H1 (cell line): ENCODE measurements at regions not wholly inside any gene's neighbourhood (a gene's known extent, or its start where the extent isn't known, plus 50 kb on each side); places are given as distances from the start of the nearest gene placed in this dataset.

Experiments
- CTCF ChIA-PET: fragments of 300-600 bp; sonication (Branson Sonifier 250); formaldehyde crosslinking; loops from one replicate; lab custom pipeline; 2021; ENCODE audit not compliant: partially characterized antibody; lab: Charles Lee
- POLR2A ChIA-PET: fragments of 300-600 bp; sonication (Branson Sonifier 250); formaldehyde crosslinking; loops from one replicate; lab custom pipeline; 2021; ENCODE audit warnings: inconsistent platforms; ENCODE audit not compliant: partially characterized antibody; lab: Charles Lee
- DNase-seq, 2 experiments: peaks; one replicate each; pipeline versions ENCODE4 v3.0.0 to v3.0.0-alpha.2; 2010 to 2022; ENCODE audit warnings: low spot score in 2 of 2, low read depth in 1 of 2, mixed read lengths in 1 of 2
- FAIRE-seq: peaks from 2 replicates; lab custom pipeline; 2011; peaks lifted over from hg19 to GRCh38; lab: Jason Lieb, UNC
- H2AFZ ChIP-seq: 2 replicates; pipeline ENCODE4 v1.8.1; 2012; ENCODE audit warnings: low read length, inconsistent platforms
- H2AK5ac ChIP-seq: 2 replicates; pipeline ENCODE4 v1.6.1; 2013; ENCODE audit warnings: low read depth, low read length
- H2BK120ac ChIP-seq: replicated peaks from 2 replicates; pipeline ENCODE3; 2013; ENCODE audit warnings: low read depth, low read length, inconsistent platforms
- H2BK12ac ChIP-seq: 2 replicates; pipeline ENCODE4 v1.6.1; 2013; ENCODE audit warnings: low read depth, low read length
- H2BK15ac ChIP-seq: 2 replicates; pipeline ENCODE4 v1.6.1; 2013; ENCODE audit warnings: low read length
- H2BK20ac ChIP-seq: 2 replicates; pipeline ENCODE4 v1.6.1; 2013; ENCODE audit warnings: low read length
- H2BK5ac ChIP-seq: 2 replicates; pipeline ENCODE4 v1.6.1; 2013; ENCODE audit warnings: low read depth, low read length
- H3K14ac ChIP-seq: 2 replicates; pipeline ENCODE4 v1.6.1; 2013; ENCODE audit warnings: inconsistent platforms; ENCODE audit not compliant: insufficient read length
- H3K18ac ChIP-seq: 2 replicates; pipeline ENCODE4 v1.6.1; 2013; ENCODE audit warnings: low read length; ENCODE audit errors: extremely low read depth
- H3K23ac ChIP-seq: 2 replicates; pipeline ENCODE4 v1.6.1; 2013; ENCODE audit warnings: inconsistent platforms; ENCODE audit not compliant: insufficient read length
- H3K23me2 ChIP-seq: 2 replicates; pipeline ENCODE4 v1.6.1; 2013; ENCODE audit warnings: low read depth, low read length
- H3K27ac ChIP-seq: 2 replicates; pipeline ENCODE4 v1.6.1; 2011; ENCODE audit warnings: low read depth, low read length, inconsistent platforms
- H3K27me3 ChIP-seq, 4 experiments: replicated peaks in 1 of 4; 1 replicate in 1 of 4; 2 replicates in 3 of 4; pipeline versions ENCODE4 v1.6.1 to v1.8.1; 2011 to 2013; ENCODE audit warnings: low read length in 3 of 4, mild to moderate bottlenecking in 3 of 4, inconsistent platforms in 2 of 4, mixed read lengths in 2 of 4, moderate library complexity in 1 of 4; ENCODE audit not compliant: control insufficient read depth in 3 of 4, insufficient read depth in 3 of 4; ENCODE audit errors: extremely low read depth in 1 of 4
- H3K36me3 ChIP-seq, 4 experiments: 2 replicates each; pipeline versions ENCODE4 v1.6.1 to v1.8.1; 2011 to 2013; ENCODE audit warnings: mild to moderate bottlenecking in 4 of 4, low read length in 3 of 4, moderate library complexity in 2 of 4, control low read depth in 1 of 4, inconsistent platforms in 1 of 4; ENCODE audit not compliant: insufficient read depth in 4 of 4, control insufficient read depth in 2 of 4
- H3K4ac ChIP-seq: replicated peaks from 2 replicates; pipeline ENCODE3; 2013; ENCODE audit warnings: low read length, low read depth, mixed read lengths, inconsistent platforms; ENCODE audit not compliant: insufficient read length
- H3K4me1 ChIP-seq, 4 experiments: replicated peaks in 1 of 4; 1 replicate in 1 of 4; 2 replicates in 3 of 4; pipeline versions ENCODE4 v1.6.1 to v1.8.1; 2011 to 2013; ENCODE audit warnings: low read length in 3 of 4, inconsistent platforms in 2 of 4, mixed read lengths in 1 of 4; ENCODE audit not compliant: insufficient read depth in 4 of 4, control insufficient read depth in 3 of 4
- H3K4me2 ChIP-seq, 2 experiments: 2 replicates each; pipeline versions ENCODE4 v1.6.1 to v1.8.1; 2011 to 2013; ENCODE audit warnings: low read depth in 2 of 2, low read length in 2 of 2, control low read depth in 1 of 2, inconsistent platforms in 1 of 2, mild to moderate bottlenecking in 1 of 2; ENCODE audit not compliant: insufficient read depth in 1 of 2
- H3K4me3 ChIP-seq, 4 experiments: fragments of 200-600, 300-600 bp in 1 of 4; sonication (generic), shearing (Covaris generic), sonication (Bioruptor Twin) in 1 of 4; 2 replicates each; pipeline versions ENCODE4 v1.5.1 to v1.8.1; 2011 to 2016; ENCODE audit warnings: low read length in 4 of 4, low read depth in 3 of 4, control low read depth in 2 of 4, inconsistent platforms in 2 of 4, mild to moderate bottlenecking in 2 of 4, mixed read lengths in 1 of 4, moderate library complexity in 1 of 4; ENCODE audit not compliant: insufficient read depth in 2 of 4; ENCODE audit errors: extremely low read depth in 1 of 4
- H3K56ac ChIP-seq: replicated peaks from 2 replicates; pipeline ENCODE3; 2013; ENCODE audit warnings: low read depth, mild to moderate bottlenecking, mixed read lengths, low read length, inconsistent platforms; ENCODE audit not compliant: insufficient read length
- H3K79me1 ChIP-seq: 2 replicates; pipeline ENCODE4 v1.6.1; 2013; ENCODE audit warnings: low read depth, low read length, control low read depth
- H3K79me2 ChIP-seq, 2 experiments: 2 replicates each; pipeline versions ENCODE4 v1.6.1 to v1.8.1; 2012 to 2013; ENCODE audit warnings: low read length in 2 of 2, mild to moderate bottlenecking in 2 of 2, inconsistent platforms in 1 of 2; ENCODE audit not compliant: insufficient read depth in 2 of 2, control insufficient read depth in 1 of 2
- H3K9ac ChIP-seq, 4 experiments: replicated peaks in 1 of 4; 1 replicate in 1 of 4; 2 replicates in 3 of 4; pipeline versions ENCODE4 v1.6.1 to v1.8.1; 2011 to 2013; ENCODE audit warnings: low read depth in 3 of 4, low read length in 3 of 4, control low read depth in 2 of 4, mild to moderate bottlenecking in 2 of 4, moderate library complexity in 2 of 4, inconsistent platforms in 1 of 4; ENCODE audit errors: extremely low read depth in 1 of 4
- H3K9me3 ChIP-seq, 2 experiments: 2 replicates each; pipeline versions ENCODE4 v1.6.1 to v1.8.1; 2012 to 2013; ENCODE audit warnings: mild to moderate bottlenecking in 2 of 2, moderate library complexity in 2 of 2, control low read depth in 1 of 2, inconsistent platforms in 1 of 2, low read depth in 1 of 2, low read length in 1 of 2, mixed read lengths in 1 of 2; ENCODE audit not compliant: insufficient read depth in 2 of 2
- H4K20me1 ChIP-seq, 2 experiments: replicated peaks in 1 of 2; 2 replicates each; pipeline versions ENCODE3 to v1.8.1; 2011 to 2013; ENCODE audit warnings: inconsistent platforms in 2 of 2, low read length in 2 of 2, mild to moderate bottlenecking in 1 of 2; ENCODE audit not compliant: insufficient read depth in 2 of 2, control insufficient read depth in 1 of 2
- H4K5ac ChIP-seq: 2 replicates; pipeline ENCODE4 v1.6.1; 2013; ENCODE audit warnings: low read length, low read depth, mixed read lengths, inconsistent platforms; ENCODE audit not compliant: insufficient read length
- H4K8ac ChIP-seq: 2 replicates; pipeline ENCODE4 v1.8.0; 2013; ENCODE audit warnings: mild to moderate bottlenecking, moderate library complexity, low read length, inconsistent platforms; ENCODE audit not compliant: insufficient read depth; ENCODE audit errors: extremely low read depth
- H4K91ac ChIP-seq: replicated peaks from 2 replicates; pipeline ENCODE3; 2013; ENCODE audit warnings: low read length, mixed read lengths, inconsistent platforms; ENCODE audit not compliant: insufficient read length
- ASH2L ChIP-seq: fragments of 200-600, 300-600 bp; sonication (generic); IDR thresholded peaks from one replicate; pipeline ENCODE4 v1.7.1; 2017; ENCODE audit warnings: low read length
- ATF2 ChIP-seq: IDR thresholded peaks from 2 replicates; pipeline ENCODE4 v1.6.1; 2012; ENCODE audit warnings: low read length, inconsistent platforms
- CHD1 ChIP-seq: IDR thresholded peaks from 2 replicates; pipeline ENCODE4 v1.6.1; 2012; ENCODE audit warnings: low read depth, low read length, improper control_type of control experiment
- HDAC2 ChIP-seq, 2 experiments: fragments of 300-600 bp in 1 of 2; sonication (generic) in 1 of 2; IDR thresholded peaks; 2 replicates each; pipeline ENCODE4 v1.6.1; 2011 to 2012; ENCODE audit warnings: low read depth in 2 of 2, low read length in 2 of 2, mild to moderate bottlenecking in 2 of 2, moderate library complexity in 2 of 2, borderline replicate concordance in 1 of 2, inconsistent platforms in 1 of 2
- RNF2 ChIP-seq: fragments of 200-900, 300-1000 bp; sonication (generic); IDR thresholded peaks from 2 replicates; pipeline ENCODE4 v1.7.1; 2016; ENCODE audit warnings: borderline replicate concordance, low read depth, mild to moderate bottlenecking, antibody characterized with exemption, low read length; ENCODE audit not compliant: poor library complexity, severe bottlenecking; ENCODE audit errors: missing control alignments
- SIN3A ChIP-seq, 2 experiments: IDR thresholded peaks in 1 of 2; conservative IDR thresholded peaks in 1 of 2; 2 replicates each; pipeline ENCODE4 v1.6.1; 2011 to 2012; ENCODE audit warnings: low read length in 2 of 2, improper control_type of control experiment in 1 of 2, low read depth in 1 of 2, mild to moderate bottlenecking in 1 of 2
- ZNF274 ChIP-seq: IDR thresholded peaks from 2 replicates; pipeline ENCODE4 v1.7.0; 2012; ENCODE audit warnings: low read length, borderline replicate concordance; ENCODE audit errors: extremely low read depth
- WGBS, 2 experiments: shearing (Covaris generic) in 1 of 2; methylation state at CpG; one replicate each; pipeline versions ENCODE4 v1.1.6 to v1.1.7; 2013 to 2015; ENCODE audit warnings: low lambda C conversion rate in 2 of 2, mixed read lengths in 2 of 2, inconsistent platforms in 1 of 2, low coverage in 1 of 2, missing lambda C conversion rate in 1 of 2; ENCODE audit not compliant: insufficient replicate concordance in 2 of 2, insufficient coverage in 1 of 2, insufficient read length in 1 of 2; ENCODE audit errors: extremely low coverage in 1 of 2, missing lambda C conversion rate in 1 of 2; 5-methylcytosine and 5-hydroxymethylcytosine counted together
- TF ChIP-seq, protein P1 (sequence below), 3 experiments: IDR thresholded peaks; 1 replicate in 2 of 3; 2 replicates in 1 of 3; pipeline versions ENCODE4 v1.5.1 to v1.6.1; 2011; ENCODE audit warnings: low read length in 3 of 3, mild to moderate bottlenecking in 3 of 3, inconsistent platforms in 2 of 3, low read depth in 1 of 3, moderate library complexity in 1 of 3; ENCODE audit not compliant: insufficient read depth in 1 of 3; ENCODE audit errors: control extremely low read depth in 1 of 3

DNA sequence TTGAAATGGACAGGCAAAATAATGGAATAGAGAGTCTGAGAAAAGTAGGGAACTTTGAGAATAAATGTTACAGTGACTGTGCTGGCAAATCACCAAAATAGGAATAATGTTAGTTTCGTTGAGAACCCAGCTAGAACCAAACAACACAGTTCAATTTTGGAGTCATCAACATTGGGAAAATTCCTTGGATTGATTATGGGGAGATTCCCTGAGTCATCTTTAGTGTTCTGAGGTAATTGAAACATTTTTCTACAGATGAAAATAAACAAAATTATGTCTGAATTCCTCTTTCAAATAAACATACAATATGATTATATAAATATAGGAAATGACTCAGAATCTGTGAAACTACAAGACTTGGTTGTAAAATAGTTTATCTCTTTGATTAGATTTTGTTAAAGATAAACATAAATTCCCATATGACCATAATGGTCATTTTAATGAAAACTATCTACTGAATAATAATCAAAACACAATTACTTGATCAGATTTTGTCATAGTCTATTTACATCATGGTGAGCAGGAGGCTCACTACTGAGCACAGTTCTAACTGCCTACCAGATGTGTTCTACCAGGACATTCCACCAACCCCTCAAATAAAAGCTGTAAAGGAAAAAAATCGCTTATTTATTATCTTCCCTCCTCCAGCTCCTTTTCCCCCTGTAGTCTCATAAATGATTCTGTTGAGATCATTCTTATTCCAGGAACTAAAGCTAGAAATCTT, 51.4 kb upstream of the GABRA2 start:
- Histone ChIP-seq H3K14ac (no peak overlapping the region), H2BK20ac (no peak overlapping the region), H3K9me3 (no peaks in the 10 kb centered on the region)
- TF ChIP-seq ATF2 (no peak), RNF2 (no peak), SIN3A (conservative IDR thresholded peaks at IDR 0.05 in 1 of 2, IDR thresholded peaks at IDR 0.05 in 1 of 2; ENCODE audit: low read depth in 1 of 2, low read length in 2 of 2) (no peak), ZNF274 (no peak), ASH2L (no peak), CHD1 (no peak), HDAC2 (IDR thresholded peaks at IDR 0.05; ENCODE audit: borderline replicate concordance in 1 of 2, low read depth in 2 of 2, low read length in 2 of 2) (no peak)
- TF ChIP-seq, protein P1, sequence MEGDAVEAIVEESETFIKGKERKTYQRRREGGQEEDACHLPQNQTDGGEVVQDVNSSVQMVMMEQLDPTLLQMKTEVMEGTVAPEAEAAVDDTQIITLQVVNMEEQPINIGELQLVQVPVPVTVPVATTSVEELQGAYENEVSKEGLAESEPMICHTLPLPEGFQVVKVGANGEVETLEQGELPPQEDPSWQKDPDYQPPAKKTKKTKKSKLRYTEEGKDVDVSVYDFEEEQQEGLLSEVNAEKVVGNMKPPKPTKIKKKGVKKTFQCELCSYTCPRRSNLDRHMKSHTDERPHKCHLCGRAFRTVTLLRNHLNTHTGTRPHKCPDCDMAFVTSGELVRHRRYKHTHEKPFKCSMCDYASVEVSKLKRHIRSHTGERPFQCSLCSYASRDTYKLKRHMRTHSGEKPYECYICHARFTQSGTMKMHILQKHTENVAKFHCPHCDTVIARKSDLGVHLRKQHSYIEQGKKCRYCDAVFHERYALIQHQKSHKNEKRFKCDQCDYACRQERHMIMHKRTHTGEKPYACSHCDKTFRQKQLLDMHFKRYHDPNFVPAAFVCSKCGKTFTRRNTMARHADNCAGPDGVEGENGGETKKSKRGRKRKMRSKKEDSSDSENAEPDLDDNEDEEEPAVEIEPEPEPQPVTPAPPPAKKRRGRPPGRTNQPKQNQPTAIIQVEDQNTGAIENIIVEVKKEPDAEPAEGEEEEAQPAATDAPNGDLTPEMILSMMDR (IDR thresholded peaks at IDR 0.05; ENCODE audit: control extremely low read depth in 1 of 3, insufficient read depth in 1 of 3, low read depth in 1 of 3, low read length in 3 of 3) = no peak

More for the DNA sequence above, 51.4 kb upstream of the GABRA2 start:
- no peak overlapping the region for H2BK15ac ChIP-seq
- H3K4me2 ChIP-seq = no peak overlapping the region
- no peaks in the 10 kb centered on the region for H3K23me2 ChIP-seq
- FAIRE-seq (no peak), DNase-seq (no peak)
- no peak overlapping the region for H2BK12ac ChIP-seq
- no peak overlapping the region for H2BK5ac ChIP-seq
- H2AK5ac ChIP-seq = no peak overlapping the region
- no peaks in the 10 kb centered on the region for H3K36me3 ChIP-seq
- no peak overlapping the region for H3K27ac ChIP-seq
- H4K20me1 ChIP-seq = no peaks in the 10 kb centered on the region
- no peak overlapping the region for H2BK120ac ChIP-seq
- H3K4ac ChIP-seq = no peak overlapping the region
- H3K56ac ChIP-seq = no peak overlapping the region
- no peak overlapping the region for H4K91ac ChIP-seq
- H2AFZ ChIP-seq = no peak overlapping the region
- H3K79me2 ChIP-seq = no peaks in the 10 kb centered on the region
- H4K5ac ChIP-seq = no peak overlapping the region
- H4K8ac ChIP-seq = no peak overlapping the region
- H3K4me3 ChIP-seq = no peak overlapping the region
- no peaks in the 10 kb centered on the region for H3K4me1 ChIP-seq
- WGBS, 2 experiments = 91% methylated on average over 2 of the region's 2 CpGs; no CpG with 5 or more reads in 1 of the 2 experiments
- no peaks in the 10 kb centered on the region for H3K27me3 ChIP-seq
- no peak overlapping the region for H3K18ac ChIP-seq
- POLR2A ChIA-PET = no interaction called here
- no peaks in the 10 kb centered on the region for H3K79me1 ChIP-seq
- H3K9ac ChIP-seq = no peak overlapping the region
- CTCF ChIA-PET = no interaction called here
- H3K23ac ChIP-seq = no peak overlapping the region
